ENCODE measurements at regions not wholly inside any gene's neighbourhood (a gene's known extent, or its start where the extent isn't known, plus 50 kb on each side); places are given as distances from the start of the nearest gene placed in this dataset.

DNA sequence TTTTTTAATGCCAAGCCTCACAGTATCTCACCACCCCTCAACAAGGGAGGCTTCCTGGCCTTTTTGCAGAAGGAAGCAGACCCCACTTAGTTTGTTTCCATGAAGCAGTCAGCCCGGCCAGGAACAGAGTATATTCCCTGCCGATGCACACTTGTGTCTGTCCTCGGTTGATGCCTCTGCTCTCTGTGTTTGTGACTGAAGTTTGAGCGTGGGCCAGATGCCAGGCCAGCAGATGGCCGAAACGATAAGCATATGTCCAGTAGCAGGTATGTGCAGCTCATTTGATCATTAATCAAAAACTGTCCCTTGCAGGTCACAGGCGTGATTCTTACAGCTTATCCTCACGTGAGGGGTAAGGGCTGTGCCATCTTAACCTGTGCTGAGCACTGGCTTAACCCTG, 144.0 kb downstream of the IRS2 start:
- no peak overlapping the region for H3K4me3 ChIP-seq (ENCODE audit: low read depth, low read length)
- no peaks in the 10 kb centered on the region for H3K36me3 ChIP-seq (ENCODE audit: control insufficient read depth, insufficient read depth, low read length)
- TF ChIP-seq, protein P1, sequence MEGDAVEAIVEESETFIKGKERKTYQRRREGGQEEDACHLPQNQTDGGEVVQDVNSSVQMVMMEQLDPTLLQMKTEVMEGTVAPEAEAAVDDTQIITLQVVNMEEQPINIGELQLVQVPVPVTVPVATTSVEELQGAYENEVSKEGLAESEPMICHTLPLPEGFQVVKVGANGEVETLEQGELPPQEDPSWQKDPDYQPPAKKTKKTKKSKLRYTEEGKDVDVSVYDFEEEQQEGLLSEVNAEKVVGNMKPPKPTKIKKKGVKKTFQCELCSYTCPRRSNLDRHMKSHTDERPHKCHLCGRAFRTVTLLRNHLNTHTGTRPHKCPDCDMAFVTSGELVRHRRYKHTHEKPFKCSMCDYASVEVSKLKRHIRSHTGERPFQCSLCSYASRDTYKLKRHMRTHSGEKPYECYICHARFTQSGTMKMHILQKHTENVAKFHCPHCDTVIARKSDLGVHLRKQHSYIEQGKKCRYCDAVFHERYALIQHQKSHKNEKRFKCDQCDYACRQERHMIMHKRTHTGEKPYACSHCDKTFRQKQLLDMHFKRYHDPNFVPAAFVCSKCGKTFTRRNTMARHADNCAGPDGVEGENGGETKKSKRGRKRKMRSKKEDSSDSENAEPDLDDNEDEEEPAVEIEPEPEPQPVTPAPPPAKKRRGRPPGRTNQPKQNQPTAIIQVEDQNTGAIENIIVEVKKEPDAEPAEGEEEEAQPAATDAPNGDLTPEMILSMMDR (IDR thresholded peaks at IDR 0.05; ENCODE audit: insufficient read depth, low read length, poor library complexity, severe bottlenecking), result no peak
- no peaks in the 10 kb centered on the region for H3K27me3 ChIP-seq (ENCODE audit: control insufficient read depth, insufficient read depth, low read length)
- no peak for DNase-seq (ENCODE audit: low read depth)

DNA sequence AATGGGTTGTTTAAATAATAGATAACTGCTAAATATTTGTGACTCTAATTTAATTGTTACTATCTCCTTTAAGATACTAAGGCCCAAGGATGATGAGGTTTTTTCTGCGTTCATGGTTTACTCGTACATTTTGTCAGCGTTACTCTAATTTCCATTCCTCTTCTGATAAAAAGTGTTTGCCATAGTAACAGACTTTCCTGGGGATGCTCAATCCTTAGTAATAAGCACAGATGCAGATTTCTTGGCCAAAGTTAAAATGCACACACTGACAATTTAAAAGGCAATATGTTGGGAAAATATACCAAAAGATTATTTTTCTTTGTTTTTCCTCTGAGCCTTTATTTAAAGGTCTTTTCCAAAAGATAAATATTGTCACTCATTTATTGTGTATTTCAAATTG, 149.6 kb downstream of the IRS2 start:
- TF ChIP-seq, protein P1 (IDR thresholded peaks at IDR 0.05; ENCODE audit: insufficient read depth, low read length, poor library complexity, severe bottlenecking), result no peak
- Histone ChIP-seq H3K4me3 (ENCODE audit: low read depth, low read length) (no peak overlapping the region), H3K27me3 (ENCODE audit: control insufficient read depth, insufficient read depth, low read length) (no peaks in the 10 kb centered on the region), H3K36me3 (ENCODE audit: control insufficient read depth, insufficient read depth, low read length) (no peaks in the 10 kb centered on the region)
- DNase-seq (ENCODE audit: low read depth), result no peak

DNA sequence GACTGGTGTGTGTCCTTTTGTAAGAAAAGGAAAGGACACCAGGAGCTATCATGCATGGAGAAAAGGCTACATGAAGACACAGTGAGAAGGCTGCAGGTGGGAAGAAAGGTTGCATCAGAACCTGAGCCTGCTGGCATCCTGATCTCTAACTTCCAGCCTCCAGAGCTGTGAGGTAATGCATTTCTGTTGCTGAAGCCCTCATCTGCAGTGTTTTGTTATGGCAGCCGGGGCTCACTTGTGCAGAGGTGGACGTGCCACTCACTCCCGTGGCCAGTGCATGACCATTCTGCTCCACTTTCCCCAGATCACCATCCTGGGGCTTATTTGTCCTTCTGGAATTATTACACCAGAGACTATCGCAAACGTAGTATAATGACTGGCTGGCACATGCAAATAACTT, 155.3 kb downstream of the IRS2 start:
- TF ChIP-seq, protein P1 (IDR thresholded peaks at IDR 0.05; ENCODE audit: insufficient read depth, low read length, poor library complexity, severe bottlenecking), result no peak
- Histone ChIP-seq H3K27me3 (ENCODE audit: control insufficient read depth, insufficient read depth, low read length) (no peaks in the 10 kb centered on the region), H3K4me3 (ENCODE audit: low read depth, low read length) (no peak overlapping the region), H3K36me3 (ENCODE audit: control insufficient read depth, insufficient read depth, low read length) (no peaks in the 10 kb centered on the region)
- no peak for DNase-seq (ENCODE audit: low read depth)

DNA sequence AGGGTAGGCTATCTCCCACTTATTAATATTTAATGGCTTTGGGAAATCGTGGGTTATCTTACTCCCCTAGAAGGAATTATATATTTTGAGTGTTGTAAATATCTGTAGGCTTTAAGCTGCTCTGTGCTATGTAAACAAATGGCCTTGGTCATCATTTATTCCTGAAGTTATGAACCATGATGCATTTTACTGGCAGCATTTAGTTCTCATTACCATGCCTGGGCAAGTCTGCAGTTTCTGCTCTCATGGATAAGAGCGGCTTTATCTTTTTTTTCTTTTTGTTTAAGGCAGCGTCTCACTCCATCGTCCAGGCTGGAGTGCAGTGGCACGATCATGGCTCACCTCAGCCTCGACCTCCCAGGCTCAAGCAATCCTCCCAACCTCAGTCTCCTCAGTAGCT, 156.1 kb downstream of the IRS2 start:
- Histone ChIP-seq H3K36me3 (ENCODE audit: control insufficient read depth, insufficient read depth, low read length) (no peaks in the 10 kb centered on the region), H3K4me3 (ENCODE audit: low read depth, low read length) (no peak overlapping the region), H3K27me3 (ENCODE audit: control insufficient read depth, insufficient read depth, low read length) (no peaks in the 10 kb centered on the region)
- TF ChIP-seq, protein P1 (IDR thresholded peaks at IDR 0.05; ENCODE audit: insufficient read depth, low read length, poor library complexity, severe bottlenecking), result no peak
- DNase-seq (ENCODE audit: low read depth), result no peak

DNA sequence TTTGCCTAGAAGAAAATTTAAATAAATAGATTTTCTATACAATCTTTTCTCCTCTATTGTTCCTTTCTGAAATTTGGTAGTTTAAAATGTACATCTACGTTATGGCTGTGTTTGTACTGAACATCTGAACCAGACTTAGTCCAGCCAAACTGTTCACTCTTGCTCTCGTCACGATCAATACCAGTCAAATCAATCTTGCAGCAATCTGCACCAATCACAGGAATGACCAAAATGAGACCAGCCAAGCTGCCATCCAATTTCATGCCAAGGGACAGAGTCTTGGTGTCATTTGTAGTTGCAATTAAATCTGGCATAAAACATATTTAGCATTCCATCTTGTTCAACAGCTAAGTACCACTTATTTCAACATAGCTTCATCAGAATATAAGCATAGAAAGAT, 156.6 kb downstream of the IRS2 start:
- H3K27me3 ChIP-seq (ENCODE audit: control insufficient read depth, insufficient read depth, low read length), result no peaks in the 10 kb centered on the region
- no peak overlapping the region for H3K4me3 ChIP-seq (ENCODE audit: low read depth, low read length)
- TF ChIP-seq, protein P1 (IDR thresholded peaks at IDR 0.05; ENCODE audit: insufficient read depth, low read length, poor library complexity, severe bottlenecking), result no peak
- DNase-seq (ENCODE audit: low read depth), result no peak
- no peaks in the 10 kb centered on the region for H3K36me3 ChIP-seq (ENCODE audit: control insufficient read depth, insufficient read depth, low read length)

DNA sequence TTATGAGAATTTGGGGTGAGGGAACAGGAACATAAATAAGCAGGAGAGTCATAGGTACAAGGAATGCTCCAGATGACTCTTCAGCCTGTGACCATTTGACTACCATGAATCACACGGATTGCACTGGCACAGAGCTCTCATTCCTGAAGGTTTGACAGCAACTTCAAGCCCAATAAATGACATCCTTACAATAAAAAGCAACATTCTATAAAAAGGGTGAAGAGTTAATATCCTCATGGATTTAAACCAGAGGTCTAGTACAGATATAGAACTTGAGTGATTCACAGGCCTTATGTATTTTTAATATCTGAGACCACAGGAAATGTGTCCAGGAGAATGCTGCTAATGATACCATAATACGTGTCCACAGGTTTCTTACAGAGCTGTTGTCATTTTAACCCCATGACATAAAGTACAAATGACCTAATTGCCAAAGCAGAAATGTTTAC, 158.1 kb downstream of the IRS2 start:
- peak; percentile 25 for DNase-seq (ENCODE audit: low read depth)
- TF ChIP-seq, protein P1 (IDR thresholded peaks at IDR 0.05; ENCODE audit: insufficient read depth, low read length, poor library complexity, severe bottlenecking), result no peak
- H3K27me3 ChIP-seq (ENCODE audit: control insufficient read depth, insufficient read depth, low read length), result no peaks in the 10 kb centered on the region
- H3K36me3 ChIP-seq (ENCODE audit: control insufficient read depth, insufficient read depth, low read length), result no peaks in the 10 kb centered on the region
- no peak overlapping the region for H3K4me3 ChIP-seq (ENCODE audit: low read depth, low read length)
